Activated T-cell treated with anti-CD3 and anti-CD28 coated beads, Interleukin-2, amount 50 U/mL, for 72 hours (primary cell): ENCODE measurements at regions not wholly inside any gene's neighbourhood (a gene's known extent, or its start where the extent isn't known, plus 50 kb on each side); places are given as distances from the start of the nearest gene placed in this dataset.
"Not testable (repeated sequence)": the region's sequence is repeated elsewhere in the genome, so short reads cannot be mapped to it uniquely, and the experiment has no call there.

Experiments used
- ATAC-seq, 2 donors: fragments of 150-1000 bp; cut with Tn5 transposase; replicated peaks in 1 of 2; 2 replicates each; pipeline ENCODE4 v1.10.0; 2021; ENCODE audit warnings: moderate library complexity in 2 of 2, mild to moderate bottlenecking in 1 of 2
- DNase-seq, 2 donors: peaks; one replicate each; pipeline ENCODE4 v3.0.0; 2021 to 2022; ENCODE audit warnings: mixed read lengths in 1 of 2
- H3K27ac Mint-ChIP-seq: one replicate; pipeline ENCODE4 v1.8.0; 2022; ENCODE audit warnings: mild to moderate bottlenecking, moderate library complexity, mixed read lengths
- H3K27me3 Mint-ChIP-seq: one replicate; pipeline ENCODE4 v1.8.0; 2022; ENCODE audit warnings: low read depth, mixed read lengths
- H3K36me3 Mint-ChIP-seq, 2 donors: one replicate each; pipeline ENCODE4 v1.8.0; 2022; ENCODE audit warnings: mixed read lengths in 2 of 2, mild to moderate bottlenecking in 1 of 2; ENCODE audit not compliant: insufficient read depth in 2 of 2
- H3K4me1 Mint-ChIP-seq: one replicate; pipeline ENCODE4 v1.8.0; 2022; ENCODE audit warnings: low read depth, mixed read lengths
- H3K4me3 Mint-ChIP-seq, 2 donors: one replicate each; pipeline ENCODE4 v1.8.0; 2022; ENCODE audit warnings: mild to moderate bottlenecking in 2 of 2, mixed read lengths in 2 of 2, moderate library complexity in 2 of 2
- H3K9me3 Mint-ChIP-seq, 2 donors: one replicate each; pipeline ENCODE4 v1.8.0; 2022; ENCODE audit warnings: mixed read lengths in 2 of 2

GRCh38 chr2:87365038-87365437 is 343.4 kb upstream of the PLGLB1 start:
- H3K27ac Mint-ChIP-seq, H3K9me3 Mint-ChIP-seq, H3K4me1 Mint-ChIP-seq, ATAC-seq, H3K27me3 Mint-ChIP-seq, DNase-seq, H3K36me3 Mint-ChIP-seq, H3K4me3 Mint-ChIP-seq: not testable (repeated sequence)

- ATAC-seq, DNase-seq, H3K9me3 Mint-ChIP-seq, H3K27me3 Mint-ChIP-seq, H3K27ac Mint-ChIP-seq, H3K4me3 Mint-ChIP-seq, H3K4me1 Mint-ChIP-seq, H3K36me3 Mint-ChIP-seq: not testable (repeated sequence)
Observed at GRCh38 chr2:87386063-87386560, 361.8 kb upstream of the PLGLB2 start.

- DNase-seq, H3K9me3 Mint-ChIP-seq, H3K4me3 Mint-ChIP-seq, H3K27ac Mint-ChIP-seq, H3K4me1 Mint-ChIP-seq, ATAC-seq, H3K27me3 Mint-ChIP-seq, H3K36me3 Mint-ChIP-seq: not testable (repeated sequence)
Observed at GRCh38 chr2:87395784-87396183, 352.1 kb upstream of the PLGLB2 start.

GRCh38 chr2:87396551-87397265 is 351.2 kb upstream of the PLGLB2 start:
- not testable (repeated sequence) for H3K4me1 Mint-ChIP-seq, H3K9me3 Mint-ChIP-seq, ATAC-seq, H3K36me3 Mint-ChIP-seq, H3K27ac Mint-ChIP-seq, DNase-seq, H3K27me3 Mint-ChIP-seq, H3K4me3 Mint-ChIP-seq

- H3K9me3 Mint-ChIP-seq, DNase-seq, H3K27me3 Mint-ChIP-seq, H3K4me3 Mint-ChIP-seq, ATAC-seq, H3K27ac Mint-ChIP-seq, H3K36me3 Mint-ChIP-seq, H3K4me1 Mint-ChIP-seq: not testable (repeated sequence)
Observed at GRCh38 chr2:87397276-87398065, 350.4 kb upstream of the PLGLB2 start.

- not testable (repeated sequence) for H3K36me3 Mint-ChIP-seq, DNase-seq, H3K27me3 Mint-ChIP-seq, H3K4me1 Mint-ChIP-seq, H3K27ac Mint-ChIP-seq, H3K9me3 Mint-ChIP-seq, H3K4me3 Mint-ChIP-seq, ATAC-seq
Observed at GRCh38 chr2:87398567-87399305, 349.2 kb upstream of the PLGLB2 start.

- H3K4me3 Mint-ChIP-seq: no peak overlapping the region
- no peaks in the 10 kb centered on the region for H3K27me3 Mint-ChIP-seq
- H3K27ac Mint-ChIP-seq: no peak overlapping the region
- ATAC-seq (no peak), DNase-seq (no peak)
- no peaks in the 10 kb centered on the region for H3K4me1 Mint-ChIP-seq
- peaks cover 0 to 1% of the 10 kb centered on the region in 2 donors for H3K36me3 Mint-ChIP-seq
- peaks cover 0 to 3% of the 10 kb centered on the region in 2 donors for H3K9me3 Mint-ChIP-seq
Observed at GRCh38 chr2:87401726-87402345, 346.1 kb upstream of the PLGLB2 start.

- no peaks in the 10 kb centered on the region for H3K27me3 Mint-ChIP-seq
- H3K27ac Mint-ChIP-seq: no peak overlapping the region
- peaks cover 0 to 1% of the 10 kb centered on the region in 2 donors for H3K36me3 Mint-ChIP-seq
- H3K4me1 Mint-ChIP-seq: no peaks in the 10 kb centered on the region
- H3K9me3 Mint-ChIP-seq: peaks cover 0 to 3% of the 10 kb centered on the region in 2 donors
- no peak overlapping the region for H3K4me3 Mint-ChIP-seq
- ATAC-seq: no peak
- no peak for DNase-seq
Observed at GRCh38 chr2:87403893-87404175, 344.1 kb upstream of the PLGLB2 start.

GRCh38 chr2:87404411-87405255 is 343.3 kb upstream of the PLGLB2 start:
- H3K4me3 Mint-ChIP-seq, DNase-seq, H3K9me3 Mint-ChIP-seq, H3K36me3 Mint-ChIP-seq, ATAC-seq, H3K27me3 Mint-ChIP-seq, H3K27ac Mint-ChIP-seq, H3K4me1 Mint-ChIP-seq: not testable (repeated sequence)

GRCh38 chr2:87405531-87406216 is 342.2 kb upstream of the PLGLB2 start:
- not testable (repeated sequence) for ATAC-seq, H3K27ac Mint-ChIP-seq, H3K27me3 Mint-ChIP-seq, H3K4me3 Mint-ChIP-seq, H3K36me3 Mint-ChIP-seq, H3K9me3 Mint-ChIP-seq, DNase-seq, H3K4me1 Mint-ChIP-seq

GRCh38 chr2:87406406-87407175 is 341.3 kb upstream of the PLGLB2 start:
- not testable (repeated sequence) for DNase-seq, ATAC-seq

More at GRCh38 chr2:87406406-87407175, 341.3 kb upstream of the PLGLB2 start:
- H3K4me3 Mint-ChIP-seq, H3K4me1 Mint-ChIP-seq, H3K27me3 Mint-ChIP-seq, H3K36me3 Mint-ChIP-seq, H3K9me3 Mint-ChIP-seq, H3K27ac Mint-ChIP-seq: not testable (repeated sequence)
